ENCODE measurements at regions not wholly inside any gene's neighbourhood (a gene's known extent, or its start where the extent isn't known, plus 50 kb on each side); places are given as distances from the start of the nearest gene placed in this dataset.

DNA sequence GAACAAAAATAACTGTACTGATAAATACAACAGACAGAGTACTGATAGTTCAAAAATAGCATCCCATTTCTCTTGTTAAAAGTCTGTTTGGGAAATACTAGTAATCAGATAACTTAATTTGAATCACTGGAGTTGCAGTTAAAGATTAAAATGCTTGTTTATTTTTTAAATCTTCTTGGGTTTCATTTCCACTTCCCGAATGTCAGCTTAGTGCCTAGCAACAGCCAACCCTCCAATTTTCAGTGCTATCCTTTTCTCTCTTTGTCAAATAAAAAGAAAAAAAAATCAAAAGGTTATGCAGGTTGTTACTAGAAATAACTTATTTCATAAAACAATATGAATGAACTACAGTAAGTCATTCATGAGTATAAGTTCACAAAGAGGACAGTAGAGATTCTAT lies 257.7 kb upstream of the STXBP5 start:
- intact Hi-C loops (cut with DNase I; ENCODE audit: low total_unique reads): no loop called here
- H3K4me3 ChIP-seq: no peak overlapping the region
- no peak for TF ChIP-seq POLR2A (IDR thresholded peaks at IDR 0.05)
- no peaks in the 10 kb centered on the region for H3K36me3 ChIP-seq
- H3K27ac ChIP-seq: no peak overlapping the region
- no peak for DNase-seq
- no peaks in the 10 kb centered on the region for H3K4me1 ChIP-seq
- no peaks in the 10 kb centered on the region for H3K27me3 ChIP-seq
- no peaks in the 10 kb centered on the region for H3K9me3 ChIP-seq

- Histone ChIP-seq H3K9me3 (no peaks in the 10 kb centered on the region), H3K36me3 (no peaks in the 10 kb centered on the region), H3K27me3 (no peaks in the 10 kb centered on the region), H3K4me3 (no peak overlapping the region), H3K4me1 (no peaks in the 10 kb centered on the region), H3K27ac (no peak overlapping the region)
- intact Hi-C loops (cut with DNase I; ENCODE audit: low total_unique reads): no loop called here
- no peak for DNase-seq
- TF ChIP-seq, protein P1, sequence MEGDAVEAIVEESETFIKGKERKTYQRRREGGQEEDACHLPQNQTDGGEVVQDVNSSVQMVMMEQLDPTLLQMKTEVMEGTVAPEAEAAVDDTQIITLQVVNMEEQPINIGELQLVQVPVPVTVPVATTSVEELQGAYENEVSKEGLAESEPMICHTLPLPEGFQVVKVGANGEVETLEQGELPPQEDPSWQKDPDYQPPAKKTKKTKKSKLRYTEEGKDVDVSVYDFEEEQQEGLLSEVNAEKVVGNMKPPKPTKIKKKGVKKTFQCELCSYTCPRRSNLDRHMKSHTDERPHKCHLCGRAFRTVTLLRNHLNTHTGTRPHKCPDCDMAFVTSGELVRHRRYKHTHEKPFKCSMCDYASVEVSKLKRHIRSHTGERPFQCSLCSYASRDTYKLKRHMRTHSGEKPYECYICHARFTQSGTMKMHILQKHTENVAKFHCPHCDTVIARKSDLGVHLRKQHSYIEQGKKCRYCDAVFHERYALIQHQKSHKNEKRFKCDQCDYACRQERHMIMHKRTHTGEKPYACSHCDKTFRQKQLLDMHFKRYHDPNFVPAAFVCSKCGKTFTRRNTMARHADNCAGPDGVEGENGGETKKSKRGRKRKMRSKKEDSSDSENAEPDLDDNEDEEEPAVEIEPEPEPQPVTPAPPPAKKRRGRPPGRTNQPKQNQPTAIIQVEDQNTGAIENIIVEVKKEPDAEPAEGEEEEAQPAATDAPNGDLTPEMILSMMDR (IDR thresholded peaks at IDR 0.05): no peak
- no peak for TF ChIP-seq POLR2A (IDR thresholded peaks at IDR 0.05)
Observed at GRCh38 chr6:146948790-146949342, 255.4 kb upstream of the STXBP5 start.

DNA sequence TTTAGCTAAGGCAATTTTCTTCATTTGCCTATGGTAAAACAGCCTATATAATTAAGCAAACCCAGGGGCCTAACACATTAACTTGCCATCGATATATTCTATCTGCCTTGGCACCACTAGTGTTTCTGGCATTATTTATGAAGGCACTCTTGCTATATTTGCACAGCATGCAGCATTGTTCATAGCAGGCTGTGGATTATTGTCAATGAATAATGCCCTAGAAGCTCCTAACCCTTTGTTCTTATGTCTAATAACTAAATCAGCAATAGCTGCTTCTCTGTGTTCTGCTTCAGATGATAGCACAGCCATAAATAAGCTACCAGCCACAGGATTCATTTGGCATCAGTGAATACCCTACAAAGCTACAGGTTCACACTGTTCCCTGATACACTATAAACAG lies 254.8 kb upstream of the STXBP5 start:
- Histone ChIP-seq H3K4me1 (no peaks in the 10 kb centered on the region), H3K9me3 (no peaks in the 10 kb centered on the region), H3K27me3 (no peaks in the 10 kb centered on the region), H3K36me3 (no peaks in the 10 kb centered on the region), H3K4me3 (no peak overlapping the region), H3K27ac (no peak overlapping the region)
- intact Hi-C loops (cut with DNase I; ENCODE audit: low total_unique reads): no loop called here
- TF ChIP-seq, protein P1 (IDR thresholded peaks at IDR 0.05): no peak
- TF ChIP-seq POLR2A (IDR thresholded peaks at IDR 0.05): no peak
- DNase-seq: no peak

DNA sequence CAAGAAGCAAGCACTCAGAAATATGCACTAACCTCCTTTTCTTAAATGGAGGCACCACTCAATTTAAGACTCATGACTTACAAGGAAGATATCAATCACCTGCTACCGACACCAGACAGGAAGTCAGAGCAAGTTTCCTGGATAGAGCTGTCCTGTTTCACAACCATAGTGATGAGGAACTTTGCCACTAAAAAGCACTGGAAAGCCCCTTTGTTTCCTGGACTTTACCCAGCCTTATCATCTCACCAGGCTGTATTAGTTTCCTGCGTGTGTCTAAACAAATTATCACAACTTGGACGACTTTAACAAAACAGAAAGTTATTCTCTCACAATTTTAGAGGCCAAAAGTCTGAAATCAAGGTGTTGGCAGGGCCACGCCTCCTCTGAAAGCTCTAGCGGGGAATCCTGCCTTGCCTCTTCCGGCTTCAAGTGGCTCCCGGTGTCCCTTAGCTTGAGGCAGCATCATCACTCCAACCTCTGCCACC lies 253.8 kb upstream of the STXBP5 start:
- Histone ChIP-seq H3K27ac (no peak overlapping the region), H3K4me1 (no peaks in the 10 kb centered on the region), H3K27me3 (no peaks in the 10 kb centered on the region), H3K36me3 (no peaks in the 10 kb centered on the region), H3K4me3 (no peak overlapping the region), H3K9me3 (no peaks in the 10 kb centered on the region)
- TF ChIP-seq, protein P1 (IDR thresholded peaks at IDR 0.05): no peak
- no peak for TF ChIP-seq POLR2A (IDR thresholded peaks at IDR 0.05)
- intact Hi-C loops (cut with DNase I; ENCODE audit: low total_unique reads): no loop called here
- DNase-seq: no peak

DNA sequence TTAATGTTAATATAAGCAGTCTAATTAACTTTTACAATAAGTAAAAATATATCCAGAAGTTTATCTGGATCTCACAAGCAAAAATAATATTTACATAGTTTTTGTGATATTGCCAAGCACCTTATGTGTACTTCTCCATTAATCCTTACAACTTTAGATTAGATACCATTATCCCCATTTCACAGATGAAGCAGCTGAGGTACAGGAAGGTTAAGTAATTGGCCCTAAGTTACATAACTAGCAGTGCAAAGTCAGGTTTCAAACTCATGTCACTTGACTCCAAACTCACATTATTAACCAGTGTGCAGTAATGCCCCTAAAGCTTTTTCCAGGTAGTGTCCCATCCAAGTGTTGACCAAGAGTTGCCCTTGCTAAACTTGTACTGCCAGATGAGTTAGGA lies 248.6 kb upstream of the STXBP5 start:
- intact Hi-C loops (cut with DNase I; ENCODE audit: low total_unique reads): no loop called here
- H3K9me3 ChIP-seq: no peaks in the 10 kb centered on the region
- H3K4me3 ChIP-seq: no peak overlapping the region
- no peaks in the 10 kb centered on the region for H3K4me1 ChIP-seq
- H3K27me3 ChIP-seq: no peaks in the 10 kb centered on the region
- no peak overlapping the region for H3K27ac ChIP-seq
- no peaks in the 10 kb centered on the region for H3K36me3 ChIP-seq
- TF ChIP-seq, protein P1 (IDR thresholded peaks at IDR 0.05): no peak
- no peak for TF ChIP-seq POLR2A (IDR thresholded peaks at IDR 0.05)
- DNase-seq: no peak

Measured in uterus (tissue), 3 donors.